Activated CD4-positive, alpha-beta T cell treated with anti-CD3 and anti-CD28 coated beads for 1 hour (primary cell): ENCODE measurements at regions not wholly inside any gene's neighbourhood (a gene's known extent, or its start where the extent isn't known, plus 50 kb on each side); places are given as distances from the start of the nearest gene placed in this dataset.

Source experiments
- DNase-seq: peaks from one replicate; pipeline ENCODE4 v3.0.0-alpha.2; 2020

GRCh38 chr20:52470561-52470960, 279.0 kb upstream of the ZFP64 start:
- no peak for DNase-seq

- no peak for DNase-seq
Measured at GRCh38 chr20:52469128-52469527, 277.5 kb upstream of the ZFP64 start.

- DNase-seq = no peak
Measured at GRCh38 chr20:52465991-52466390, 274.4 kb upstream of the ZFP64 start.

GRCh38 chr20:52461582-52461981, 270.0 kb upstream of the ZFP64 start:
- DNase-seq = no peak

GRCh38 chr20:52459150-52459549, 267.6 kb upstream of the ZFP64 start:
- DNase-seq = no peak

GRCh38 chr20:52457826-52458225, 266.2 kb upstream of the ZFP64 start:
- DNase-seq = no peak

GRCh38 chr20:52454660-52455059, 263.1 kb upstream of the ZFP64 start:
- DNase-seq = no peak

GRCh38 chr20:52448513-52449232, 257.1 kb upstream of the ZFP64 start:
- DNase-seq = no peak

- no peak for DNase-seq
Measured at GRCh38 chr20:52447225-52447551, 255.6 kb upstream of the ZFP64 start.

GRCh38 chr20:52446421-52447224, 255.0 kb upstream of the ZFP64 start:
- no peak for DNase-seq

GRCh38 chr20:52444455-52444854, 252.9 kb upstream of the ZFP64 start:
- no peak for DNase-seq

GRCh38 chr20:52443874-52444273, 252.3 kb upstream of the ZFP64 start:
- no peak for DNase-seq

- no peak for DNase-seq
Measured at GRCh38 chr20:52441710-52442109, 250.1 kb upstream of the ZFP64 start.

GRCh38 chr20:52439375-52439774, 247.8 kb upstream of the ZFP64 start:
- DNase-seq = no peak

GRCh38 chr20:52438326-52438963, 246.9 kb upstream of the ZFP64 start:
- no peak for DNase-seq

GRCh38 chr20:52434453-52434852, 242.9 kb upstream of the ZFP64 start:
- no peak for DNase-seq

- no peak for DNase-seq
Measured at GRCh38 chr20:52434041-52434425, 242.5 kb upstream of the ZFP64 start.

GRCh38 chr20:52433326-52434040, 241.9 kb upstream of the ZFP64 start:
- DNase-seq = no peak

- DNase-seq = no peak
Measured at GRCh38 chr20:52432740-52433139, 241.2 kb upstream of the ZFP64 start.

- no peak for DNase-seq
Measured at GRCh38 chr20:52429029-52429428, 237.4 kb upstream of the ZFP64 start.

- DNase-seq = no peak
Measured at GRCh38 chr20:52427960-52428359, 236.4 kb upstream of the ZFP64 start.

GRCh38 chr20:52426856-52427255, 235.3 kb upstream of the ZFP64 start:
- no peak for DNase-seq

GRCh38 chr20:52425701-52426100, 234.1 kb upstream of the ZFP64 start:
- no peak for DNase-seq
